ENCODE measurements at regions not wholly inside any gene's neighbourhood (a gene's known extent, or its start where the extent isn't known, plus 50 kb on each side); places are given as distances from the start of the nearest gene placed in this dataset.

DNA sequence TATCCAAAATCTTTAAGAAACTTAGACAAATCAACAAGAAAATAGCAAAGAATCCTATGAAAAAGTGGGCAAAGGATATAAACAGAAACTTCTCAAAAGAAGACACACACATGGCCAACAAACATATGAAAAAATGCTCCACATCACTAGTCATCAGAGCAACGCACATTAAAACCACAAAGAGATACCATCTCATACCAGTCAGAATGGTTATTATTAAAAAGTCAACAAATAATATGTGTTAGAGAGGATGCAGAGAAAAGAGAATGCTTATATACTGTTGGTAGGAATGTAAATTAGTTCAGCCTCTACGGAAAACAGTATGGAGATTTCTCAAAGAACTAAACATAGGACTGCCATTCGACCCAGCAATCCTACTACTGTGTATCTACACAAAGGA is 212.0 kb upstream of the DTNBP1 start:
- H3K27ac Mint-ChIP-seq = no peak overlapping the region
- Histone ChIP-seq H3K4me3 (ENCODE audit: control insufficient read depth in 1 of 2, extremely low read depth in 1 of 2, low read length in 1 of 2) (no peak overlapping the region), H3K4me1 (ENCODE audit: control insufficient read depth in 1 of 2, extremely low read depth in 1 of 2, insufficient read depth in 2 of 2, low read length in 2 of 2) (peaks cover 0 to 4% of the 10 kb centered on the region in 2 experiments), H3K36me3 (ENCODE audit: control insufficient read depth in 2 of 2, extremely low read depth in 1 of 2, insufficient read depth in 1 of 2, low read length in 1 of 2) (no peaks in the 10 kb centered on the region), H3K27ac (ENCODE audit: low read length) (no peak overlapping the region), H3K9me3 (no peaks in the 10 kb centered on the region), H3K27me3 (replicated peaks in 1 of 2; ENCODE audit: control insufficient read depth in 2 of 2, extremely low read depth in 1 of 2, insufficient read depth in 2 of 2, low read length in 1 of 2) (no peaks in the 10 kb centered on the region)
- H3K4me3 Mint-ChIP-seq = no peak overlapping the region
- CTCF ChIA-PET = no interaction called here
- peaks cover 3 to 9% (median 9%) of the 10 kb centered on the region in 3 donors for H3K4me1 Mint-ChIP-seq
- POLR2A ChIA-PET = no interaction called here
- no peaks in the 10 kb centered on the region for H3K36me3 Mint-ChIP-seq
- no peak for DNase-seq
- no peaks in the 10 kb centered on the region for H3K9me3 Mint-ChIP-seq
- no peak for ATAC-seq (replicated peaks in 1 of 4)
- WGBS (ENCODE audit: insufficient coverage) = no CpG with 5 or more reads among the region's 3 CpGs
- H3K27me3 Mint-ChIP-seq = peaks cover 14 to 17% of the 10 kb centered on the region in 2 donors

- no peak overlapping the region for H3K4me3 Mint-ChIP-seq
- ChIA-PET CTCF (no interaction called here), POLR2A (no interaction called here)
- peaks cover 0 to 4% (median 4%) of the 10 kb centered on the region in 3 donors for H3K4me1 Mint-ChIP-seq
- Histone ChIP-seq H3K36me3 (ENCODE audit: control insufficient read depth in 2 of 2, extremely low read depth in 1 of 2, insufficient read depth in 1 of 2, low read length in 1 of 2) (no peaks in the 10 kb centered on the region), H3K4me3 (ENCODE audit: control insufficient read depth in 1 of 2, extremely low read depth in 1 of 2, low read length in 1 of 2) (no peak overlapping the region), H3K4me1 (ENCODE audit: control insufficient read depth in 1 of 2, extremely low read depth in 1 of 2, insufficient read depth in 2 of 2, low read length in 2 of 2) (no peaks in the 10 kb centered on the region), H3K27me3 (replicated peaks in 1 of 2; ENCODE audit: control insufficient read depth in 2 of 2, extremely low read depth in 1 of 2, insufficient read depth in 2 of 2, low read length in 1 of 2) (no peaks in the 10 kb centered on the region), H3K27ac (ENCODE audit: low read length) (no peak overlapping the region), H3K9me3 (no peaks in the 10 kb centered on the region)
- no peaks in the 10 kb centered on the region for H3K9me3 Mint-ChIP-seq
- H3K36me3 Mint-ChIP-seq = no peaks in the 10 kb centered on the region
- ATAC-seq (replicated peaks in 1 of 4) (no peak), DNase-seq (no peak)
- no peak overlapping the region for H3K27ac Mint-ChIP-seq
- peaks cover 14 to 17% of the 10 kb centered on the region in 2 donors for H3K27me3 Mint-ChIP-seq
- no CpG with 5 or more reads among the region's 2 CpGs for WGBS (ENCODE audit: insufficient coverage)
Observed at GRCh38 chr6:15874326-15874725, 211.5 kb upstream of the DTNBP1 start.

DNA sequence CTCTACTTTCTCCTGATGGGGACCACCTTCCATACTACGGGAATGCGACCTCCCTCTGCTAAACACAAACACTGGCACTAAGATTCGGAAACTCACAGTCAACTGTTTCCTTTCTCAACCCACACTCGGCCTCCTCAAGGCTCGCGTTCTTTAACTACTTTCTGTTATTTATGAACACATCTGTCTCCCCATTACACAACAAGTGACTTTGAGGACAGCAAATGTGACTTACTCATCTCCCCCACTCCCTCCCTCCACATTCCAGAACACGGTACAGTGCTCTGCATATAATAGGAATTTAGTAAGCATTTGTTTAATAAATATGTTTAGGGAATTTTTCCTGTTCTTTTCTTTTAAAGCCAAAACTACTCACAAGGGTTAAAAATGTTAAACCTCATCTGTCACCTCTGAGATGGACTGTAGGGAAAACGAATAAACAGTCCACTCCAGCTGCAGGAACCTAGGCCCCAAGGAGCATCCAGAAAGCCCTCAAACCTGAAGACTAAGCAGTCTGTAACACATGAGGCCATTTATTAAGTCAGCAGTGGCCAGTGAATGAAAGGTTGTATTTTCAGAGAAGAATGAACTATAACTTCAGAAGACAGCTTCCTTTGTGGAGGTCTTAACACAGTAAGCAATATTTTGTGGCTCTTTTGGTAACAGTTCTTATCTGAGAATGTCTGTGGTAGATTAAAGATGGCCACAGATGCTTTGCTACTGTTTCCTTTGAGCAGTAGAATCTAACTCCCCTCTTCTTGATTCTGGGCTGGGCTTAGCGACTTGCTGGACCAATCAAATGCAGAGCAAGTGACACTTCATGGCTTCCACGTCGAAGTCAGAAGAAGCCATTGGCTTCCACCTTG is 209.6 kb upstream of the DTNBP1 start:
- Mint-ChIP-seq H3K36me3 (no peaks in the 10 kb centered on the region), H3K9me3 (no peaks in the 10 kb centered on the region), H3K27me3 (peaks cover 14 to 26% of the 10 kb centered on the region in 2 donors), H3K4me1 (no peaks in the 10 kb centered on the region), H3K4me3 (no peak overlapping the region), H3K27ac (no peak overlapping the region)
- H3K4me1 ChIP-seq (ENCODE audit: control insufficient read depth in 1 of 2, extremely low read depth in 1 of 2, insufficient read depth in 2 of 2, low read length in 2 of 2) = no peaks in the 10 kb centered on the region
- DNase-seq (no peak), ATAC-seq (replicated peaks in 1 of 4) (no peak)
- WGBS (ENCODE audit: insufficient coverage) = 57% methylated on average over 9 of the region's 11 CpGs
- no peaks in the 10 kb centered on the region for H3K27me3 ChIP-seq (replicated peaks in 1 of 2; ENCODE audit: control insufficient read depth in 2 of 2, extremely low read depth in 1 of 2, insufficient read depth in 2 of 2, low read length in 1 of 2)
- CTCF ChIA-PET = no interaction called here
- no peaks in the 10 kb centered on the region for H3K9me3 ChIP-seq
- no peaks in the 10 kb centered on the region for H3K36me3 ChIP-seq (ENCODE audit: control insufficient read depth in 2 of 2, extremely low read depth in 1 of 2, insufficient read depth in 1 of 2, low read length in 1 of 2)
- POLR2A ChIA-PET = no interaction called here
- H3K27ac ChIP-seq (ENCODE audit: low read length) = no peak overlapping the region
- no peak overlapping the region for H3K4me3 ChIP-seq (ENCODE audit: control insufficient read depth in 1 of 2, extremely low read depth in 1 of 2, low read length in 1 of 2)

- no peaks in the 10 kb centered on the region for H3K4me1 ChIP-seq (ENCODE audit: control insufficient read depth in 1 of 2, extremely low read depth in 1 of 2, insufficient read depth in 2 of 2, low read length in 2 of 2)
- peaks cover 14 to 26% of the 10 kb centered on the region in 2 donors for H3K27me3 Mint-ChIP-seq
- no peak overlapping the region for H3K27ac Mint-ChIP-seq
- CTCF ChIA-PET = interaction anchor here in 1 of 2 donors (0.6 kb wide), 1 partner anchor 1843 kb away, joined by 4 read pairs; no protein-coding TSS in a partner anchor
- no peak for ATAC-seq (replicated peaks in 1 of 4)
- no peaks in the 10 kb centered on the region for H3K9me3 Mint-ChIP-seq
- H3K36me3 ChIP-seq (ENCODE audit: control insufficient read depth in 2 of 2, extremely low read depth in 1 of 2, insufficient read depth in 1 of 2, low read length in 1 of 2) = no peaks in the 10 kb centered on the region
- H3K4me3 Mint-ChIP-seq = no peak overlapping the region
- H3K4me3 ChIP-seq (ENCODE audit: control insufficient read depth in 1 of 2, extremely low read depth in 1 of 2, low read length in 1 of 2) = no peak overlapping the region
- POLR2A ChIA-PET = no interaction called here
- H3K36me3 Mint-ChIP-seq = no peaks in the 10 kb centered on the region
- no peaks in the 10 kb centered on the region for H3K4me1 Mint-ChIP-seq
- H3K9me3 ChIP-seq = no peaks in the 10 kb centered on the region
- no peak overlapping the region for H3K27ac ChIP-seq (ENCODE audit: low read length)
- 94% methylated on average over 2 of the region's 6 CpGs for WGBS (ENCODE audit: insufficient coverage)
- no peak for DNase-seq
- no peaks in the 10 kb centered on the region for H3K27me3 ChIP-seq (replicated peaks in 1 of 2; ENCODE audit: control insufficient read depth in 2 of 2, extremely low read depth in 1 of 2, insufficient read depth in 2 of 2, low read length in 1 of 2)
Observed at GRCh38 chr6:15871276-15871675, 208.4 kb upstream of the DTNBP1 start.

DNA sequence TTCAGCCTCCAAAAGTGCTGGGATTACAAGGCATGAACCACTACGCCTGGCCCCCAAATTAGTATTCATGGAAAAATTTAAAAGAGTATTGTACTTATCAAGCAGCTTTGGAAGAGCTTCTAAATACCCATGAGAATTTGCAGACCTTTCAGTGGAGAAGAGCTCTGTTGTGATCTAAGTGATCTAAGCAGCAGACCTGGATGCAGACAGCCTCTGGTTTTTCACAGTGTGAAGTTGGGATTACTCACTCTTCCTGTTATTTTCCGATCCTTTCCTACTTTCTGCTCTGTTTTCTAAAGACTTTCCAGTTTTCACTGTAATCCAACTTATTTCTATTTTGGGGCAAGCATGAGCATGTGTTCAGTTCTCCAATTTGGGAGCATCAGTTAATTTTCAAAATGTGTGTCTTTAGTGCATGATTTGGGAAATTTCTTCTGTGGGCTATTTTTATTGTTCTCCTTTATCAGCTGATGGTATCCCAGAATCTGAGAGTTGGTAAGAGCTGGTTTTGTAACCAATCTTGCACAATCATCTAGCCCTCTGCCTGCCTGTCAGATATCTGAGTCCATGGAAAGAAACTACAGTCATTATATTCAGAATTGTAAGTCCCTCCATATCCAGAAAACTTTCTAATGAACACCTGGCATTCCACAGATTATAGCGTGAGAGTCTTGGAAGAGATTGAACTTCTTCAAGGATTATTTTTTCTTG is 207.7 kb upstream of the DTNBP1 start:
- no peak overlapping the region for H3K4me3 ChIP-seq (ENCODE audit: control insufficient read depth in 1 of 2, extremely low read depth in 1 of 2, low read length in 1 of 2)
- POLR2A ChIA-PET = no interaction called here
- DNase-seq (no peak), ATAC-seq (replicated peaks in 1 of 4) (no peak)
- no peak overlapping the region for H3K4me3 Mint-ChIP-seq
- CTCF ChIA-PET = interaction anchor here in 1 of 2 donors (0.6 kb wide), 1 partner anchor 1844 kb away, joined by 4 read pairs; no protein-coding TSS in a partner anchor
- H3K27me3 ChIP-seq (replicated peaks in 1 of 2; ENCODE audit: control insufficient read depth in 2 of 2, extremely low read depth in 1 of 2, insufficient read depth in 2 of 2, low read length in 1 of 2) = no peaks in the 10 kb centered on the region
- H3K27ac ChIP-seq (ENCODE audit: low read length) = no peak overlapping the region
- no peaks in the 10 kb centered on the region for H3K4me1 ChIP-seq (ENCODE audit: control insufficient read depth in 1 of 2, extremely low read depth in 1 of 2, insufficient read depth in 2 of 2, low read length in 2 of 2)
- no peaks in the 10 kb centered on the region for H3K36me3 Mint-ChIP-seq
- H3K9me3 ChIP-seq = no peaks in the 10 kb centered on the region
- H3K9me3 Mint-ChIP-seq = no peaks in the 10 kb centered on the region
- H3K27ac Mint-ChIP-seq = no peak overlapping the region
- peaks cover 18 to 26% of the 10 kb centered on the region in 2 donors for H3K27me3 Mint-ChIP-seq
- no CpG with 5 or more reads among the region's 3 CpGs for WGBS (ENCODE audit: insufficient coverage)
- no peaks in the 10 kb centered on the region for H3K36me3 ChIP-seq (ENCODE audit: control insufficient read depth in 2 of 2, extremely low read depth in 1 of 2, insufficient read depth in 1 of 2, low read length in 1 of 2)
- H3K4me1 Mint-ChIP-seq = no peaks in the 10 kb centered on the region

GRCh38 chr6:15864708-15865062 is 201.9 kb upstream of the DTNBP1 start:
- no peaks in the 10 kb centered on the region for H3K4me1 Mint-ChIP-seq

More at GRCh38 chr6:15864708-15865062, 201.9 kb upstream of the DTNBP1 start:
- H3K27ac ChIP-seq (ENCODE audit: low read length) = no peak overlapping the region
- ATAC-seq (replicated peaks in 1 of 4) (no peak), DNase-seq (no peak)
- peaks cover 6 to 15% of the 10 kb centered on the region in 2 donors for H3K27me3 Mint-ChIP-seq
- ChIA-PET CTCF (no interaction called here), POLR2A (no interaction called here)
- H3K4me3 Mint-ChIP-seq = no peak overlapping the region
- no peaks in the 10 kb centered on the region for H3K4me1 ChIP-seq (ENCODE audit: control insufficient read depth in 1 of 2, extremely low read depth in 1 of 2, insufficient read depth in 2 of 2, low read length in 2 of 2)
- no peak overlapping the region for H3K4me3 ChIP-seq (ENCODE audit: control insufficient read depth in 1 of 2, extremely low read depth in 1 of 2, low read length in 1 of 2)
- H3K36me3 Mint-ChIP-seq = no peaks in the 10 kb centered on the region
- no peaks in the 10 kb centered on the region for H3K9me3 Mint-ChIP-seq
- no peaks in the 10 kb centered on the region for H3K36me3 ChIP-seq (ENCODE audit: control insufficient read depth in 2 of 2, extremely low read depth in 1 of 2, insufficient read depth in 1 of 2, low read length in 1 of 2)
- H3K27me3 ChIP-seq (replicated peaks in 1 of 2; ENCODE audit: control insufficient read depth in 2 of 2, extremely low read depth in 1 of 2, insufficient read depth in 2 of 2, low read length in 1 of 2) = no peaks in the 10 kb centered on the region
- no peaks in the 10 kb centered on the region for H3K9me3 ChIP-seq
- H3K27ac Mint-ChIP-seq = no peak overlapping the region
